OCI-LY1 (cell line): ENCODE measurements at regions not wholly inside any gene's neighbourhood (a gene's known extent, or its start where the extent isn't known, plus 50 kb on each side); places are given as distances from the start of the nearest gene placed in this dataset.

ENCODE experiments used
- H2AFZ ChIP-seq: fragments of 200-600 bp; sonication (generic), shearing (Covaris generic); 2 replicates; pipeline ENCODE4 v1.6.0; 2014; ENCODE audit warnings: antibody characterized with exemption, mild to moderate bottlenecking, low read length
- H3F3A ChIP-seq: fragments of 200-600 bp; sonication (generic), shearing (Covaris generic); 2 replicates; pipeline ENCODE4 v1.6.0; 2014; ENCODE audit warnings: mild to moderate bottlenecking, antibody characterized with exemption, low read length, moderate library complexity; ENCODE audit not compliant: insufficient read depth
- H3K27ac ChIP-seq: fragments of 200-600 bp; sonication (generic); 2 replicates; pipeline ENCODE4 v1.5.1; 2014; ENCODE audit warnings: low read length, mixed run types, mild to moderate bottlenecking, low read depth; ENCODE audit not compliant: poor library complexity, severe bottlenecking
- H3K27me3 ChIP-seq: fragments of 200-600 bp; sonication (generic); 2 replicates; pipeline ENCODE4 v1.6.0; 2014; ENCODE audit warnings: antibody characterized with exemption, mild to moderate bottlenecking, low read length, moderate library complexity; ENCODE audit not compliant: insufficient read depth
- H3K36me3 ChIP-seq: fragments of 200-600 bp; sonication (generic); 2 replicates; pipeline ENCODE4 v1.6.1; 2014; ENCODE audit warnings: mild to moderate bottlenecking, antibody characterized with exemption, low read length, moderate library complexity, mixed read lengths; ENCODE audit not compliant: insufficient read depth
- H3K4me1 ChIP-seq: fragments of 200-600 bp; sonication (generic); 2 replicates; pipeline ENCODE4 v1.5.1; 2014; ENCODE audit warnings: mild to moderate bottlenecking, low read length, moderate library complexity; ENCODE audit not compliant: insufficient read depth, severe bottlenecking
- H3K4me2 ChIP-seq: fragments of 200-600 bp; sonication (generic), shearing (Covaris generic); 2 replicates; pipeline ENCODE4 v1.6.1; 2014; ENCODE audit warnings: low read length
- H3K4me3 ChIP-seq: fragments of 200-600 bp; sonication (generic); 2 replicates; pipeline ENCODE4 v1.5.1; 2014; ENCODE audit warnings: low read length, low read depth, mild to moderate bottlenecking, mixed read lengths; ENCODE audit not compliant: poor library complexity, severe bottlenecking
- H3K79me2 ChIP-seq: fragments of 200-600 bp; shearing (Covaris generic); 2 replicates; pipeline ENCODE4 v1.6.1; 2016; ENCODE audit warnings: mixed run types, low read length, mixed read lengths; ENCODE audit not compliant: insufficient read depth
- H3K9ac ChIP-seq: fragments of 200-600 bp; sonication (generic), shearing (Covaris generic); 2 replicates; pipeline ENCODE4 v1.6.1; 2014; ENCODE audit warnings: mild to moderate bottlenecking, low read length, mixed read lengths
- H3K9me2 ChIP-seq: fragments of 200-600 bp; sonication (generic), shearing (Covaris generic); 2 replicates; pipeline ENCODE4 v1.6.1; 2014; ENCODE audit warnings: low read depth, mild to moderate bottlenecking, low read length, mixed read lengths
- H3K9me3 ChIP-seq: fragments of 200-600 bp; shearing (Covaris generic); 2 replicates; pipeline ENCODE4 v1.6.1; 2014; ENCODE audit warnings: low read length, mixed read lengths
- H4K20me1 ChIP-seq: fragments of 200-600 bp; sonication (generic), shearing (Covaris generic); 2 replicates; pipeline ENCODE4 v1.6.0; 2016; ENCODE audit warnings: mild to moderate bottlenecking, low read length; ENCODE audit not compliant: insufficient read depth
- CTCF ChIP-seq: fragments of 200-600 bp; sonication (generic), shearing (Covaris generic); IDR thresholded peaks from 2 replicates; pipeline ENCODE4 v1.5.1; 2017; ENCODE audit warnings: mild to moderate bottlenecking, antibody characterized with exemption, low read length, moderate library complexity, mixed read lengths
- EZH2 ChIP-seq: fragments of 200-600 bp; sonication (generic), shearing (Covaris generic); IDR thresholded peaks from 2 replicates; pipeline ENCODE4 v1.8.0; 2017; ENCODE audit warnings: borderline replicate concordance, mixed run types, mild to moderate bottlenecking, antibody characterized with exemption, low read length, moderate library complexity, mixed read lengths

GRCh38 chr2:238739668-238740067, 108.2 kb upstream of the TWIST2 start:
- no peak overlapping the region for H2AFZ ChIP-seq
- no peaks in the 10 kb centered on the region for H3K9me2 ChIP-seq
- no peak overlapping the region for H3K27ac ChIP-seq
- H3K9me3 ChIP-seq, result no peaks in the 10 kb centered on the region
- TF ChIP-seq CTCF (peak; percentile 21; the same call in 1 of the 2 replicates), EZH2 (no peak)
- no peak overlapping the region for H3K9ac ChIP-seq
- H4K20me1 ChIP-seq, result no peaks in the 10 kb centered on the region
- no peak overlapping the region for H3K4me2 ChIP-seq
- H3K27me3 ChIP-seq, result no peaks in the 10 kb centered on the region; the same call in 1 of the 2 replicates
- H3K79me2 ChIP-seq, result no peaks in the 10 kb centered on the region
- no peaks in the 10 kb centered on the region for H3K4me1 ChIP-seq
- no peaks in the 10 kb centered on the region for H3K36me3 ChIP-seq
- H3K4me3 ChIP-seq, result no peak overlapping the region
- H3F3A ChIP-seq, result no peaks in the 10 kb centered on the region

- no peaks in the 10 kb centered on the region; the same call in 1 of the 2 replicates for H3K27me3 ChIP-seq
- no peaks in the 10 kb centered on the region for H3F3A ChIP-seq
- H3K79me2 ChIP-seq, result no peaks in the 10 kb centered on the region
- H3K4me1 ChIP-seq, result no peaks in the 10 kb centered on the region
- no peaks in the 10 kb centered on the region for H4K20me1 ChIP-seq
- no peaks in the 10 kb centered on the region for H3K36me3 ChIP-seq
- H3K9ac ChIP-seq, result no peak overlapping the region
- no peak overlapping the region for H3K27ac ChIP-seq
- TF ChIP-seq CTCF (no peak), EZH2 (no peak)
- no peaks in the 10 kb centered on the region for H3K9me3 ChIP-seq
- H2AFZ ChIP-seq, result no peak overlapping the region
- H3K9me2 ChIP-seq, result no peaks in the 10 kb centered on the region
- no peak overlapping the region for H3K4me3 ChIP-seq
- no peak overlapping the region for H3K4me2 ChIP-seq
Observed at GRCh38 chr2:238741277-238741676, 106.6 kb upstream of the TWIST2 start.

GRCh38 chr2:238742066-238742465, 105.8 kb upstream of the TWIST2 start:
- Histone ChIP-seq H3K9me3 (no peaks in the 10 kb centered on the region), H3K27me3 (no peaks in the 10 kb centered on the region; the same call in 1 of the 2 replicates), H3K27ac (no peak overlapping the region), H3K36me3 (no peaks in the 10 kb centered on the region), H2AFZ (no peak overlapping the region), H4K20me1 (no peaks in the 10 kb centered on the region), H3K4me1 (no peaks in the 10 kb centered on the region), H3K79me2 (no peaks in the 10 kb centered on the region), H3K9ac (no peak overlapping the region), H3K4me3 (no peak overlapping the region), H3K4me2 (no peak overlapping the region), H3K9me2 (no peaks in the 10 kb centered on the region), H3F3A (no peaks in the 10 kb centered on the region)
- TF ChIP-seq EZH2 (no peak), CTCF (no peak)
